Suprapubic skin (tissue), 4 donors: ENCODE measurements at regions not wholly inside any gene's neighbourhood (a gene's known extent, or its start where the extent isn't known, plus 50 kb on each side); places are given as distances from the start of the nearest gene placed in this dataset.

ENCODE experiments used
- DNase-seq, 2 donors: peaks; one replicate each; pipeline ENCODE4 v3.0.0-alpha.2; 2019; ENCODE audit warnings: low spot score in 2 of 2
- H3K27ac ChIP-seq: fragments of 200-600 bp; sonication (generic); one replicate; pipeline ENCODE4 v1.5.1; 2019
- H3K27me3 ChIP-seq: fragments of 200-600 bp; sonication (generic); one replicate; pipeline ENCODE4 v1.5.1; 2019
- H3K36me3 ChIP-seq: fragments of 200-600 bp; sonication (generic); one replicate; pipeline ENCODE4 v1.5.1; 2019
- H3K4me1 ChIP-seq: fragments of 200-600 bp; sonication (generic); one replicate; pipeline ENCODE4 v1.5.1; 2019
- H3K4me3 ChIP-seq: fragments of 200-600 bp; sonication (generic); one replicate; pipeline ENCODE4 v1.5.1; 2019; ENCODE audit warnings: mild to moderate bottlenecking
- H3K9me3 ChIP-seq: fragments of 200-600 bp; sonication (generic); one replicate; pipeline ENCODE4 v1.5.1; 2019
- EP300 ChIP-seq: sonication (generic); formaldehyde crosslinking; IDR thresholded peaks from one replicate; pipeline ENCODE4 v1.6.1; 2017; ENCODE audit warnings: antibody characterized with exemption
- POLR2A ChIP-seq, 2 donors: fragments of 450-650 bp; IDR thresholded peaks; one replicate each; pipeline ENCODE4 v1.6.1; 2017; ENCODE audit warnings: antibody characterized with exemption in 2 of 2, mild to moderate bottlenecking in 2 of 2, moderate library complexity in 2 of 2
- POLR2AphosphoS5 ChIP-seq, 3 donors: sonication (generic); formaldehyde crosslinking; IDR thresholded peaks; one replicate each; pipeline ENCODE4 v1.6.1; 2017; ENCODE audit warnings: antibody characterized with exemption in 3 of 3
- WGBS: methylation state at CpG from one replicate; pipeline ENCODE4 v1.1.5; 2018; 5-methylcytosine and 5-hydroxymethylcytosine counted together
- TF ChIP-seq, protein P1 (sequence below), 2 donors: fragments of 200-600 bp in 1 of 2; fragments of 450-650 bp in 1 of 2; sonication (generic) in 1 of 2; IDR thresholded peaks; one replicate each; pipeline ENCODE4 v1.5.1; 2016 to 2019; ENCODE audit warnings: antibody characterized with exemption in 2 of 2, mild to moderate bottlenecking in 1 of 2, moderate library complexity in 1 of 2

DNA sequence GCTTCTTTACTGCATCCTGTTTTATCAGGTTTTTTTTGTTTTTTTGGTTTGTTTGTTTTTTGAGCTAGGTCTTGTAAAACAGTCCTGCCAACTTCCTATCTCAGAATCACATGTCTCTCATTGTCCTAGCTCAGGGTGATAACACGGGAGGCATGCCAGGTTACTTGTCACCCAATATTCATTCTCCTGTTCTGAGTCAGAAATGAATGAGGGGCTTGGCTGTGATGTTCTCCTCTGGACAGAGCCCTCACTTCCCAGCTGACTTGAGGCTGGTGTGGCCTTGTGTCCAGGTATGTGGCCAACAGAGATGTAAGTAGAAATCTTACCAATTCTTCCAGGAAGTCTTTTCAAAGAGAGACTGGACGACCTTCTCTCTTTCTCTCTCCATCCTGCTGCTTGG is 317.0 kb downstream of the GABRB3 start:
- Histone ChIP-seq H3K9me3 (peaks cover 18% of the 10 kb centered on the region), H3K4me3 (no peak overlapping the region), H3K36me3 (no peaks in the 10 kb centered on the region), H3K27ac (no peak overlapping the region), H3K4me1 (no peaks in the 10 kb centered on the region), H3K27me3 (no peaks in the 10 kb centered on the region)
- no peak for DNase-seq
- TF ChIP-seq POLR2AphosphoS5 (IDR thresholded peaks at IDR 0.05) (no peak), EP300 (no peak), POLR2A (IDR thresholded peaks at IDR 0.05) (no peak)
- TF ChIP-seq, protein P1, sequence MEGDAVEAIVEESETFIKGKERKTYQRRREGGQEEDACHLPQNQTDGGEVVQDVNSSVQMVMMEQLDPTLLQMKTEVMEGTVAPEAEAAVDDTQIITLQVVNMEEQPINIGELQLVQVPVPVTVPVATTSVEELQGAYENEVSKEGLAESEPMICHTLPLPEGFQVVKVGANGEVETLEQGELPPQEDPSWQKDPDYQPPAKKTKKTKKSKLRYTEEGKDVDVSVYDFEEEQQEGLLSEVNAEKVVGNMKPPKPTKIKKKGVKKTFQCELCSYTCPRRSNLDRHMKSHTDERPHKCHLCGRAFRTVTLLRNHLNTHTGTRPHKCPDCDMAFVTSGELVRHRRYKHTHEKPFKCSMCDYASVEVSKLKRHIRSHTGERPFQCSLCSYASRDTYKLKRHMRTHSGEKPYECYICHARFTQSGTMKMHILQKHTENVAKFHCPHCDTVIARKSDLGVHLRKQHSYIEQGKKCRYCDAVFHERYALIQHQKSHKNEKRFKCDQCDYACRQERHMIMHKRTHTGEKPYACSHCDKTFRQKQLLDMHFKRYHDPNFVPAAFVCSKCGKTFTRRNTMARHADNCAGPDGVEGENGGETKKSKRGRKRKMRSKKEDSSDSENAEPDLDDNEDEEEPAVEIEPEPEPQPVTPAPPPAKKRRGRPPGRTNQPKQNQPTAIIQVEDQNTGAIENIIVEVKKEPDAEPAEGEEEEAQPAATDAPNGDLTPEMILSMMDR (IDR thresholded peaks at IDR 0.05) = no peak
- WGBS = 60% methylated on average over 2 of the region's 2 CpGs

DNA sequence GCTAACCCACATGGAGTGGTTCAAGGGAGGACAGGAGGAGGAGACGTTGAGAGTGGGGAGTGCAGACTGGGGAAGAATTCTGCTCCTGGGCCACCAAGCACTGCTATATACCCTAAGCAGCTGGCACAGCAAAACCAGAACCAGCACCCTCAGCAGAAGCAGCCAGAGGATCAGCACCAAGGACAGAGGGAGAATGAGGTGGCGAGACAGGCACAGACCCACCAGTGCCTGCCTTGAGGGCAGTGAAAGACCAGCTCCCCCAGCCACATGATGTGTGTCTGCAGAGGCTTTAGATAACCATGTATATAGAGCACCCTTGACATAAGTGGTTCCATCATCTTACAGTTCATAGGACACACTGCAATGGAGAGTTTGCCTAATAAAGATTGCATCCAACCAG is 319.0 kb downstream of the GABRB3 start:
- TF ChIP-seq POLR2A (IDR thresholded peaks at IDR 0.05) (no peak), EP300 (no peak), POLR2AphosphoS5 (IDR thresholded peaks at IDR 0.05) (no peak)
- TF ChIP-seq, protein P1 (IDR thresholded peaks at IDR 0.05) = no peak
- Histone ChIP-seq H3K27ac (no peak overlapping the region), H3K36me3 (no peaks in the 10 kb centered on the region), H3K27me3 (no peaks in the 10 kb centered on the region), H3K9me3 (peaks cover 11% of the 10 kb centered on the region), H3K4me1 (no peaks in the 10 kb centered on the region), H3K4me3 (no peak overlapping the region)
- no peak for DNase-seq
- WGBS = 37% methylated on average over 2 of the region's 2 CpGs

DNA sequence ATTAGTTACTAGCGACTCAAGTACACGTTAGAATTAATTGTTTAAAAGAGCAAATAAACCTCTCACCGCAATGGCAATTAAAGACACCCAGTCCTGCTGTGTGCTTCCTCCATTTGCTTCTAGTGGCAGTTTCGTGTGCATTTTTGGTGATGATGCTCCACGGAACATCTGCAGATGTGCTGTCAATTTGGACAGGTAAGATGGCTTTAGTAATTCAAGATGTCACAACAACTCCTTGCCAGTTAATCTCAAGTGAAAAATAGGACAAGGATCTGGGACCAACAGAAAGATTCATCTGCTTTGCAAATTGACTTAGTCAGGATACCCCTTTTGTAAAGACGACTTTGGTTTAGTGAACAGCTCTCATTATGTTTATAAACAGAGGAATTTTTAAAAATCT is 320.9 kb downstream of the GABRB3 start:
- TF ChIP-seq POLR2AphosphoS5 (IDR thresholded peaks at IDR 0.05) (no peak), POLR2A (IDR thresholded peaks at IDR 0.05) (no peak), EP300 (no peak)
- TF ChIP-seq, protein P1 (IDR thresholded peaks at IDR 0.05) = no peak
- Histone ChIP-seq H3K27me3 (no peaks in the 10 kb centered on the region), H3K9me3 (peaks cover 4% of the 10 kb centered on the region), H3K36me3 (no peaks in the 10 kb centered on the region), H3K4me1 (no peaks in the 10 kb centered on the region), H3K4me3 (no peak overlapping the region), H3K27ac (no peak overlapping the region)
- WGBS = 80% methylated on average over 6 of the region's 6 CpGs
- DNase-seq = no peak

DNA sequence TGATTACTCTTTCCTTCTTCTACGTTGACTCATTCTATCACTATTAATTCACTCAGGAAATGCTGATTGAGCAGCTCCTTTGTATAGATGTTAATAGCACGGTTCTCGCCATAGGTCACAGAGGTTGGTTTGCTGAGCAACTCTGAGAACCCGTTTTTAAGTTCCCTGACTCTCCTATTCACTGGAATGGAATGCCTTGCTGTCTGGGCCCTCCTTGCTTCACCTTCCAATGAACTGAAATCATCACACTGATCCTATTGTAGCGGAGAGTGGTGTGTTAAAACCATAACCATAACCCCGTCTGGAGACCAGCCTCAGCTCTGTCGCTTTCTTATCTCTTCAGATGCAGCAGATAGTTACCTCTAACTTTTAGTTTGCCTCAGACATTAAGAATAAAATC is 323.6 kb downstream of the GABRB3 start:
- no peak for DNase-seq
- H3K4me1 ChIP-seq = no peaks in the 10 kb centered on the region
- H3K9me3 ChIP-seq = peaks cover 4% of the 10 kb centered on the region
- TF ChIP-seq, protein P1 (IDR thresholded peaks at IDR 0.05) = no peak
- TF ChIP-seq POLR2A (IDR thresholded peaks at IDR 0.05) (no peak), POLR2AphosphoS5 (IDR thresholded peaks at IDR 0.05) (no peak)
- H3K4me3 ChIP-seq = no peak overlapping the region
- no peaks in the 10 kb centered on the region for H3K36me3 ChIP-seq
- WGBS = 66% methylated on average over 7 of the region's 7 CpGs
- no peaks in the 10 kb centered on the region for H3K27me3 ChIP-seq
- no peak overlapping the region for H3K27ac ChIP-seq

DNA sequence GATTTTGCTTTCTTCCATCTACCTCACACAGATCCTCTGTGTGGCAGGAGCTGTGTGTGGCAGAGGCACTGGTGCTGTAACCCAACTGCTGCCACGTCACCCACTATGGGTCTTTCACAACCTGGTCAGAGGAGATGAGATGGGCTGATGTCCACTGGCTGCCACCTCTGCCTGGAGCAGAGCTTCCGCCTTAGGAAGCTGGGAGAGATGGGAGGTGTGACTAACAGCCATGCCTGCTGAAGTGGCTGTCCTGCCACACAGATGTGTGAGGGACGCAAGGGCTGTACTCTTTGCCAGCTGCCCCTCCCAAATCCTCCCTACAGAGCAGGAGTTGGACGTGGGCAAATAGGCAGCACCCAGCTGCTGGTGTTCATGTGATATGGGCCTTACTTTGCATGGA is 329.5 kb downstream of the GABRB3 start:
- Histone ChIP-seq H3K4me3 (no peak overlapping the region), H3K4me1 (no peaks in the 10 kb centered on the region), H3K27ac (no peak overlapping the region), H3K27me3 (no peaks in the 10 kb centered on the region), H3K36me3 (no peaks in the 10 kb centered on the region), H3K9me3 (no peaks in the 10 kb centered on the region)
- TF ChIP-seq EP300 = no peak
- TF ChIP-seq, protein P1 (IDR thresholded peaks at IDR 0.05) = no peak
- TF ChIP-seq POLR2AphosphoS5 (IDR thresholded peaks at IDR 0.05) = no peak
- no peak for TF ChIP-seq POLR2A (IDR thresholded peaks at IDR 0.05)
- 74% methylated on average over 4 of the region's 4 CpGs for WGBS
- DNase-seq = no peak
